ENCODE measurements at regions not wholly inside any gene's neighbourhood (a gene's known extent, or its start where the extent isn't known, plus 50 kb on each side); places are given as distances from the start of the nearest gene placed in this dataset.

DNA sequence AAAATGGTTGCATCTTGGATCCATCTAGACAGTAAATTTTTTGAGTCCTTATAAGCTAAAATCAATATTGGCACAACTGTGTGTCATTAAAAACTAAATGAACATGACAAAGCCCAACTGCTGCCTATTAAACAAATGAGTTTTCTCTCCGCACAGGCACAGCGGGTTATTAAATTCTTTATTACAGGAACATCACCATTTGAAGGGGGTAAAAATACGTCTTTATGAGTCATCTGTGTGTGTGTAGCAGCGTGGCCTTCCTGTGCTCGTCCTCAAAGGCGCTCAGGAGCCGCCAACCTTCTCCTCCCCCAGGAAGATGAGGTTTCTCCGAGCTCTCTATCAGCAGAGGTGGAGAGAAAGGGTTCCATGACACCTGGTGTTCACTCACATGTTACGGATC lies 62.6 kb upstream of the SDK2 start:
- DNase-seq (ENCODE audit: low read depth) = no peak
- CTCF ChIA-PET = no interaction called here

DNA sequence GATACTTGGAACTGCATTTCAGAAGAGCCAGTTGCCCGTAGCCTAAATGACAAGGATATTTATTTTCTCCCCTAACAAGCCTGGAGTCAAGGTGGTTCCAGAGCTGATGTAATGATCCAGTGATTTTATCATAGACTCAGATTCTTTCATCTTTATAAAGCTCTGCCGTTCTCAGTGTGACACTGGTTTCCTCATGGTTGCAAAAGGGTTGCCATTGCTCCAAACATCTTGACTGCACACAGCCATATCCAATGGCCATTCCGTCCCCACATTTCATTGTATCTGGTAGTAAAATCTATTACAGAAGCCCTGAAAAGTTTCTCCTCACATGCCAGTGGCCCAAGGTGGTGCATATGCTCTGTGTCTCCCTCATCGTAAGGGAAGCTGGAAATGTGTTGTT lies 63.1 kb upstream of the SDK2 start:
- no peaks in the 10 kb centered on the region for H3K36me3 ChIP-seq (ENCODE audit: control insufficient read depth, insufficient read depth, low read length)
- DNase-seq (ENCODE audit: low read depth) = no peak
- ChIA-PET POLR2A (no interaction called here), CTCF (interaction anchor here (1.1 kb wide), 1 partner anchor 208 kb away, joined by 4 read pairs; no protein-coding TSS in a partner anchor)
- no peak overlapping the region for H3K4me3 ChIP-seq (ENCODE audit: low read depth, low read length)
- no peaks in the 10 kb centered on the region for H3K27me3 ChIP-seq (ENCODE audit: control insufficient read depth, insufficient read depth, low read length)
- TF ChIP-seq, protein P1, sequence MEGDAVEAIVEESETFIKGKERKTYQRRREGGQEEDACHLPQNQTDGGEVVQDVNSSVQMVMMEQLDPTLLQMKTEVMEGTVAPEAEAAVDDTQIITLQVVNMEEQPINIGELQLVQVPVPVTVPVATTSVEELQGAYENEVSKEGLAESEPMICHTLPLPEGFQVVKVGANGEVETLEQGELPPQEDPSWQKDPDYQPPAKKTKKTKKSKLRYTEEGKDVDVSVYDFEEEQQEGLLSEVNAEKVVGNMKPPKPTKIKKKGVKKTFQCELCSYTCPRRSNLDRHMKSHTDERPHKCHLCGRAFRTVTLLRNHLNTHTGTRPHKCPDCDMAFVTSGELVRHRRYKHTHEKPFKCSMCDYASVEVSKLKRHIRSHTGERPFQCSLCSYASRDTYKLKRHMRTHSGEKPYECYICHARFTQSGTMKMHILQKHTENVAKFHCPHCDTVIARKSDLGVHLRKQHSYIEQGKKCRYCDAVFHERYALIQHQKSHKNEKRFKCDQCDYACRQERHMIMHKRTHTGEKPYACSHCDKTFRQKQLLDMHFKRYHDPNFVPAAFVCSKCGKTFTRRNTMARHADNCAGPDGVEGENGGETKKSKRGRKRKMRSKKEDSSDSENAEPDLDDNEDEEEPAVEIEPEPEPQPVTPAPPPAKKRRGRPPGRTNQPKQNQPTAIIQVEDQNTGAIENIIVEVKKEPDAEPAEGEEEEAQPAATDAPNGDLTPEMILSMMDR (IDR thresholded peaks at IDR 0.05; ENCODE audit: insufficient read depth, low read depth, low read length) = no peak

More for the DNA sequence above, 62.6 kb upstream of the SDK2 start:
- POLR2A ChIA-PET = no interaction called here
- Histone ChIP-seq H3K27me3 (ENCODE audit: control insufficient read depth, insufficient read depth, low read length) (no peaks in the 10 kb centered on the region), H3K36me3 (ENCODE audit: control insufficient read depth, insufficient read depth, low read length) (no peaks in the 10 kb centered on the region), H3K4me3 (ENCODE audit: low read depth, low read length) (no peak overlapping the region)
- TF ChIP-seq, protein P1 (IDR thresholded peaks at IDR 0.05; ENCODE audit: insufficient read depth, low read depth, low read length) = no peak

DNA sequence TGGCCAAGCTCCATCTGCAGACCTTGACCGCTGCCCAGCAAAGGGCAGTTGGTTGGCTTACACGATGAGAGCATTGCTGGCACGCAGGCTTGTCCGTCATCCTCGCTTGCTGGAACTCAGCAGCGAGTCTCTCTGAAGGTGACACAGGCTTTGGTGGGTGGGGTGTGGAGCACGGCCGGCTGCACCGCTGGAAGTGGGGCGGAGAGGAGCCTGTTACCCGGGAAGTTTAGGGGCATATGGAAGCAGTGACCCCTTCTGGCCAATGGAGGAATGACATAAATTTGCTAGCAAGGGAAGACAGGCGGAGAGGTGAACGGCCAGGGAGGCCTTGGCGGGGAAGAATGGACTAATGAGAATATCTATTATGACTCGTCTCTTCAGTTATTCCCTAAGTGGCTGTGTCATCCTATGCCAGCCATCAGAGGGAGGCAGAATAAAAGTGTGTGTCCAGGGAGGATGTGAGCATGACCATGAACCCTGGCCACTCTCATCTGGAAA lies 65.9 kb upstream of the SDK2 start:
- ChIA-PET POLR2A (no interaction called here), CTCF (interaction anchor here (0.8 to 1.2 kb wide), 3 partner anchors 10 to 281 kb away, joined by 3 to 6 read pairs (median 4); no protein-coding TSS in a partner anchor)
- DNase-seq (ENCODE audit: low read depth) = no peak
- no peaks in the 10 kb centered on the region for H3K36me3 ChIP-seq (ENCODE audit: control insufficient read depth, insufficient read depth, low read length)
- TF ChIP-seq, protein P1 (IDR thresholded peaks at IDR 0.05; ENCODE audit: insufficient read depth, low read depth, low read length) = peak; percentile 54
- no peaks in the 10 kb centered on the region for H3K27me3 ChIP-seq (ENCODE audit: control insufficient read depth, insufficient read depth, low read length)
- no peak overlapping the region for H3K4me3 ChIP-seq (ENCODE audit: low read depth, low read length)

DNA sequence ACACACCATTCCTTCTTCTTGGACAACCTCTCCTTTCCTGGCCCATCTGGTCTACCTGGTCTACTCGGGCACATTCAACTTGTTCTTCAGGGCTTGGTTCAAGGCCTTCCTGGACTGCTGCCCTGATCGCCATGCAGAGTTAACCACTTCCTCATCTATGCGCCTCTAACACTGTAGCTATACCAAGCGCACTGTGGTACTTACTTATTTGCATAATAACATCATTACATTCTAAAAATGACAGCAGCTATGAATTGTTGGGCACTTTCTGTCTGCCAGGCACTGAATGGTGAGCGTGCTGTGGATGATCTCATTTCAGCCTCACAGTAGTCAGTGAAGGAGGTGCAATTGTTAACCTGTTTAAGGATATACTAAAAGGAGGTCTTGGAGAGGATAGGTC lies 66.9 kb upstream of the SDK2 start:
- H3K36me3 ChIP-seq (ENCODE audit: control insufficient read depth, insufficient read depth, low read length) = no peaks in the 10 kb centered on the region
- no peaks in the 10 kb centered on the region for H3K27me3 ChIP-seq (ENCODE audit: control insufficient read depth, insufficient read depth, low read length)
- H3K4me3 ChIP-seq (ENCODE audit: low read depth, low read length) = no peak overlapping the region
- POLR2A ChIA-PET = no interaction called here
- TF ChIP-seq, protein P1 (IDR thresholded peaks at IDR 0.05; ENCODE audit: insufficient read depth, low read depth, low read length) = no peak
- DNase-seq (ENCODE audit: low read depth) = no peak
- CTCF ChIA-PET = interaction anchor here (0.9 kb wide), 1 partner anchor 285 kb away, joined by 3 read pairs; no protein-coding TSS in a partner anchor

DNA sequence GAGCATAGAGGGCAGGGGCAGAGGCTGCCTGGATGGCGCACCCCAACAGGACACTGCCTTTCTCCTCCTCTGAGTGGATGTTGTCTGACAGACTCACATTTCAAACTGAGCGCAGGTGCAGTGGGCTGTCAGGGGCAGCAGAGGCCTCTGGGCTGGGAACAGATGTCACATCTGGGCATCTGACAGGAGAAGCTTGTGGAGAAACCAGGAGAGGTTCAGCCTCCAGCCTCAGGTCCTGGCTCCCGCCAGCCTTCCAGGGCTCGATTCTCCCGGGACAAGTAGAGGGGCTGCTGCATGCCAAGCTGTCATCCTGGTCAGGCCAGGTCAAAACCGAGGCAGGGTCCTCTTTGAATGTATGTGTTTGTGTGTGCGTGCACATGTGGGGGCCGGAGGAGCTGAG lies 67.7 kb upstream of the SDK2 start:
- POLR2A ChIA-PET = no interaction called here

More for the DNA sequence above, 67.7 kb upstream of the SDK2 start:
- CTCF ChIA-PET = no interaction called here
- H3K4me3 ChIP-seq (ENCODE audit: low read depth, low read length) = no peak overlapping the region
- no peak for DNase-seq (ENCODE audit: low read depth)
- H3K27me3 ChIP-seq (ENCODE audit: control insufficient read depth, insufficient read depth, low read length) = no peaks in the 10 kb centered on the region
- TF ChIP-seq, protein P1 (IDR thresholded peaks at IDR 0.05; ENCODE audit: insufficient read depth, low read depth, low read length) = no peak
- no peaks in the 10 kb centered on the region for H3K36me3 ChIP-seq (ENCODE audit: control insufficient read depth, insufficient read depth, low read length)
